ENCODE measurements at regions not wholly inside any gene's neighbourhood (a gene's known extent, or its start where the extent isn't known, plus 50 kb on each side); places are given as distances from the start of the nearest gene placed in this dataset.
"Not testable (repeated sequence)": the region's sequence is repeated elsewhere in the genome, so short reads cannot be mapped to it uniquely, and the experiment has no call there.

DNA sequence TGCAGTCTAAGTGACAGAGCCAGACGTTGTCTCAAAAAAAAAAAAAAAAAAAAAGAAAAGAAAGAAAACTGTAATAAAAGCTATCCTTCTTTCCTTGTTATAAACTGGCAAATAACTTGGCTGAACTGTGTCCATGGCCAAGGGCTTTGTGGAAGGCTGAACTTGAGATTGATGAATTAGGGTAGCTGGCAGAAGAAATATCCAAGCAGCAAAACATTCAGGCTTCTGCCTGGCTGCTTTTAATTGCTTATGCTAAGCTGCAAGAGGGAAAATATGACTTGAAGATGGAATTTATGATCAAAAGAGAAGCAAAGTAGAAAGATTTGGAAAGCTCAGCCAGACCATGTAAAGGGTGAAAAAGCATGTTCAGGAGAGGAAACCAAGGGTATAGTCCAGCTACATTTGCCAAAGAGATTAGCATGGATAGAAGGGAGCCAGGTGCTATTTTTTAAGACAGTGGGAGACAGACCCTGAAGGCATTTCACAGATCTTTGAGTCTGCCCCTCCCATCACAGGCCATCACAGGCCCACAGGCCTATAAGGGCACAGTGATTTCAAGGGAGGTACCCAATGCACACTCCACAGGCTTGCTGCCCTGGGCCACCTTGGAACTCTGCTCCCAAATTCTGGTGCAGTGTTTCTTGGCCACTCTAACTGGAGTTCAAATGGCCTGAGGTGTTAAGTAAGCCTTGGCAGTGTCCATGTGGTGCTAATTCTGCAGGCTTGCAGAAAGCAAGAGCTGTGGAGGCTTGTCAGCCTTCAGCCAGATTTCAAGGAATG is 226.0 kb downstream of the AEBP2 start:
- peak in 1 of 56 donors; percentile 11 for DNase-seq

- DNase-seq: no peak
Observed at GRCh38 chr12:19666070-19666469, 226.8 kb downstream of the AEBP2 start.

- DNase-seq: no peak
Observed at GRCh38 chr12:19669793-19670192, 230.5 kb downstream of the AEBP2 start.

DNA sequence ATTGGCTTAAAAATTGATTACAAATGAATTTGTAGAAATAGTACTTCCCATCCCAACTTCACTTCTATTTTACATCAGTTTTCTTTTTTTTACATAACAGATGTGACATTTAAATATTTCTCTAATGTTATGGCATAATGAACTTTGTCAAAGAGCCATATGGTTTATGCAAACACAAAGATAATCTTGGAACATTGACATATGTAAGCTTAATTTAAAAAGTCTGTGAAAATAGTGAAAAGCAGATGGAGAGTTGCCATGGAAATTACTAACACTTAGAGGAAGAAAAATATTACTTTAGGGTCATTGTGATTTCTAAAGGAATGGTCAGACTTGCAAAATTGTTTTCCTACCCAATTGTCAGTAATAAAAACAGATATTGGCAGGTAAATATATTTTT is 232.4 kb downstream of the AEBP2 start:
- DNase-seq: no peak

DNA sequence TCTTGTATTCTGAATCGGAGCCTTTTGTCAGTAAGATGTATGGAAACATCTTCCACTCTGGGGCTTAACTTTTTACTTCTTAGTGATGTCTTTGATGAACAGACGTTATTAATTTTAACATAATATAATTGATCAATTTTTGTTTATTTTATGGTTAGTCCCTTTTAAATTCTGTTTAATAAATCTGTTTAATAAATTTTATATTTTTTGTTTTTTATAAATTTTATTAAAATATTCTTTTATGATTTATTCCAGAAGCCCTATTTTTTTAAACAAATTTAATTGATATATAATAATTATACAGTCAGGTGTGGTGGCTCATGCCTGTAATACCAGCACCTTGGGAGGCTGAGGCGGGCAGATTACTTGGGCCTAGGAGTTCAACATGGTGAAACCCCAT is 235.1 kb downstream of the AEBP2 start:
- no peak for DNase-seq

- no peak for DNase-seq
Observed at GRCh38 chr12:19675361-19675760, 236.1 kb downstream of the AEBP2 start.

GRCh38 chr12:19678501-19678900 is 239.2 kb downstream of the AEBP2 start:
- DNase-seq: not testable (repeated sequence)

DNA sequence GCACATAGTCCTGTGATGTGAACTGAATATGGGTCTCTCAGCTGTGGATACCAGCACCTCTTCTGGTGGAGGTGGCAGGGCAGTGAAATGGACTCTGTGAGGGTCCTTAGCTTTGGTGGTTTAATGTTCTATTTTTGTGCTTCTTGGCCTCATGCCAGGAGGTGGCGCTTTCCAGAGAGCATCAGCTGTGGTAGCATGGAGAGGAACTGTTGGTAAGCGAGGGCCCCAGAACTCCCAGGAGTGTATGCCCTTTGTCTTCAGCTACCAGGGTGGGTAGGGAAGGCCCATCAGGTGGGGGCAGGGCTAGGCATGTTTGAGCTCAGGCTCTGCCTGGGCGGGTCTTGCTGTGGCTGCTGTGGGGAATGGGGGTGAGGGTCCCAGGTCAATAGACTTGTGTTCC is 241.7 kb downstream of the AEBP2 start:
- no peak for DNase-seq

- no peak for DNase-seq
Observed at GRCh38 chr12:19683178-19683927, 244.1 kb downstream of the AEBP2 start.

GRCh38 chr12:19687371-19687770 is 248.1 kb downstream of the AEBP2 start:
- no peak for DNase-seq

GRCh38 chr12:19688532-19688931 is 249.2 kb downstream of the AEBP2 start:
- DNase-seq: no peak

GRCh38 chr12:19689226-19689625 is 249.9 kb downstream of the AEBP2 start:
- no peak for DNase-seq

GRCh38 chr12:19689801-19690472 is 250.6 kb downstream of the AEBP2 start:
- no peak for DNase-seq

DNA sequence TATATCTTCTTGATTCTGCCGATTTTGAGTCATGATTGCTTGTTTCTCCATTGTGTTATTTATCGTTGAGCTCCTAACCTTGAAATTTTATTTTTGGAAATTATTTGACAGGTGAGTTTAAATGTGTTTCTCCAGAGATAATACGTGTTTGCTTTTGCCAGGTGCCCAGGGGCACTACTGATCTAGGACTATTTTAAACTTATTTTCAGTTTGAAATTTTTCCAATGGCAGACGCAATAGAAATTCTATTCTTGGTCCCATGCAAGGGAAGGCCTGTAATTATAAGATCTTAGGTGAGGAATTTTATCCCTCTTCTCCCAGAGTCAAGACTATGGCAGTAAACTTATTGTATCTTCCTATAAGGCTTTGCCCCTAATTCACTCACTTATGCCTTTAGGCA is 252.8 kb downstream of the AEBP2 start:
- no peak for DNase-seq

DNA sequence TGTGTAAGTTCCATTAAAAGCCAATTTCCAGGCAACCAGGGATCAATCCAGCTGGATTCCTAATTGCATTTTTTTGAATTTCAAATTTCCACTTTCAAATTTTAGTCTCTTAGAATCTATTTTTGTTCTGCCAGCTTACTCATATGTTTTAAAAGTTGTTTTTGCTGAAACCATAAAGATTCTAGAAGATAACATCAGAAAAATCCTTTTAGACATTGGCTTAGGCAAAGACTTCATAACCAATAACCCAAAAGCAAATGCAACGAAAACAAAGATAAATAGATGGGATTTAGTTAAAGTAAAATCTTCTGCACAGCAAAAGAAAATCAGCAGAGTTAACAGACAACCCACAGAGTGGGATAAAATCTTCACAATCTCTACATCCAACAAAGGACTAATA is 253.3 kb downstream of the AEBP2 start:
- DNase-seq: no peak

- DNase-seq: no peak
Observed at GRCh38 chr12:19694627-19695026, 255.3 kb downstream of the AEBP2 start.

- no peak for DNase-seq
Observed at GRCh38 chr12:19695244-19696098, 256.2 kb downstream of the AEBP2 start.

- peak in 1 of 56 donors; percentile 2 for DNase-seq
Observed at GRCh38 chr12:19700969-19701368, 261.7 kb downstream of the AEBP2 start.

DNA sequence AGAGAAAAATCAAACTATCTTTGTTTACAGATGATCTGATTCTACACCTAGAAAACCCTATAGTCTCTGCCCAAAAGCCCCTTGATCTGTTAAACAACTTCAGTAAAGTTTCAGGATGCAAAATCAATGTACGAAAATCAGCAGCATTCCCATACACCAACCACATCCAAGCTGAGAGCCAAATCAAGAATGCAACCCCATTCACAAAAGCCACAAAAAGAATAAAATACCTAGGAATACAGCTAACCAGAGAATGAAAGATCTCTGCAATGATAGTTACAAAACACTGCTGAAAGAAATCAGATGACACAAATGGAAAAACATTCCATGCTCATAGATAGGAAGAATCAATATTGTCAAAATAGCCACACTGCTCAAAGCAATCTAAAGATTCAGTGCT is 265.7 kb downstream of the AEBP2 start:
- no peak for DNase-seq

DNA sequence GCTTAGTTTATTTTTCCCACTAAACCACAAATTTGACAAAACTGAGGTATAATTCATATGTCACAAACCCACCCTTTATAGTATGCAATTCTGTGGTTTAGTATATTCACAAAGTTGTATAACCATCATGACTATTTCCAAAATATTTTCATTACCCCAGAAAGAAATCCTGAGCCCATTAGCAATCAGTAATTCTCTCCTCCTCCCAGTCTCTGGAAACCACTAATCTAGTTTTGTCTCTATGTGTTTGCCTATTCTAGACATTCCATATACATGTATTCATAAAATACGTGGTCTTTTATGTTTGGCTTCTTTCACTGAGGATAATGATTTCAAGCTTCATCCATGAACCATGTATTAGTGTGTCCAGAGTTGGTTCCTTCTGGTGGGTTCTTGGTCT is 267.6 kb downstream of the AEBP2 start:
- DNase-seq: no peak

DNA sequence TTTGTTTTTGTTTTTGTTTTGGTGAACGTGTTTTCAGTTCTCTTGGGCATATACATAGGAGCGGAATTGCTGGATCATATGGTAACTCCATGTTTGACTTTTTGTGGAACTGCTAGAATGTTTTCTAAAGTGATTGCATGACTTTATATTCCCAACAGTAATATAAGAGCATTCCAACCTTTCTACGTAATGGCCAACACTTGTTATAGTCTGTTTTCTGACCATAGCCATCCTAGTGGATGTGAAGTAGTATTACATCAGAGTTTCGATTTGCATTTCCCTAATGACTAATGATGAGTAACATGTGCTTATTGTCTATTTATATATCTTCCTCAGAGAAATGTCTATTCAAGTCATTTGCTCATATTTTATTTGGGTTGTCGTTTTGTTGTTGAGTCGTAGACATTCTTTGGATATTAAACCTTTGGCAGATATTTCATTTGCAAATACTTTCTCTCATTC is 268.7 kb downstream of the AEBP2 start:
- no peak for DNase-seq
